BE2C (cell line): ENCODE measurements at regions not wholly inside any gene's neighbourhood (a gene's known extent, or its start where the extent isn't known, plus 50 kb on each side); places are given as distances from the start of the nearest gene placed in this dataset.
"Not testable (repeated sequence)": the region's sequence is repeated elsewhere in the genome, so short reads cannot be mapped to it uniquely, and the experiment has no call there.

ENCODE experiments used
- DNase-seq: peaks from one replicate; pipeline ENCODE4 v3.0.0-alpha.2; 2020
- H3K27me3 ChIP-seq: fragments of 250-450 bp; sonication (Bioruptor Pico); 2 replicates; pipeline ENCODE4 v1.5.1; 2020; ENCODE audit warnings: mild to moderate bottlenecking
- H3K36me3 ChIP-seq: fragments of 250-450 bp; sonication (Bioruptor Pico); 2 replicates; pipeline ENCODE4 v1.5.1; 2020; ENCODE audit warnings: mild to moderate bottlenecking
- H3K4me1 ChIP-seq: fragments of 250-450 bp; sonication (Bioruptor Pico); 2 replicates; pipeline ENCODE4 v1.5.1; 2020
- H3K4me3 ChIP-seq: 2 replicates; pipeline ENCODE4 v1.5.1; 2011; ENCODE audit warnings: low read depth, low read length
- H3K9me3 ChIP-seq: fragments of 250-450 bp; sonication (Bioruptor Pico); 2 replicates; pipeline ENCODE4 v1.5.1; 2020
- TF ChIP-seq, protein P1 (sequence below): IDR thresholded peaks from 2 replicates; pipeline ENCODE4 v1.5.1; 2012; ENCODE audit warnings: mild to moderate bottlenecking, low read depth, low read length

DNA sequence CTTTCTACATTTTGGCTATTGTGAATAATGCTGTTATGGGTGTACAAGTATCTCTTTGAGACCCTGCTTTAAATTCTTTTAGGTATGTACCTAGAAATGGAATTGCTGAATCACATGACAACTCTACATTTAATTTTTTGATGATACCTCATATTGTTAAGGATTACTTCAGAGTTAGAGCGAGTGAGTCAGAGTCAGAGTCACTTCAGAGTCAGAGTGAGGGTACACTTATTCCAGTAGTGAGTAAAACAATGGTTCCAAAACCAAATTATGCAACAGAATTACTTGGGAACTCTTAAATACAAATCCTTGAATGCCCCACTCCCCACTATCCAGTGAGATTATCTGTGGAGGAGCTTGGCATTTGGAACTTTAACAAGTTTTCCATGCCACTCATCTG lies 50.3 kb upstream of the SNRK start:
- Histone ChIP-seq H3K4me3 (no peak overlapping the region), H3K9me3 (no peaks in the 10 kb centered on the region), H3K27me3 (no peaks in the 10 kb centered on the region), H3K36me3 (no peaks in the 10 kb centered on the region), H3K4me1 (no peaks in the 10 kb centered on the region)
- TF ChIP-seq, protein P1, sequence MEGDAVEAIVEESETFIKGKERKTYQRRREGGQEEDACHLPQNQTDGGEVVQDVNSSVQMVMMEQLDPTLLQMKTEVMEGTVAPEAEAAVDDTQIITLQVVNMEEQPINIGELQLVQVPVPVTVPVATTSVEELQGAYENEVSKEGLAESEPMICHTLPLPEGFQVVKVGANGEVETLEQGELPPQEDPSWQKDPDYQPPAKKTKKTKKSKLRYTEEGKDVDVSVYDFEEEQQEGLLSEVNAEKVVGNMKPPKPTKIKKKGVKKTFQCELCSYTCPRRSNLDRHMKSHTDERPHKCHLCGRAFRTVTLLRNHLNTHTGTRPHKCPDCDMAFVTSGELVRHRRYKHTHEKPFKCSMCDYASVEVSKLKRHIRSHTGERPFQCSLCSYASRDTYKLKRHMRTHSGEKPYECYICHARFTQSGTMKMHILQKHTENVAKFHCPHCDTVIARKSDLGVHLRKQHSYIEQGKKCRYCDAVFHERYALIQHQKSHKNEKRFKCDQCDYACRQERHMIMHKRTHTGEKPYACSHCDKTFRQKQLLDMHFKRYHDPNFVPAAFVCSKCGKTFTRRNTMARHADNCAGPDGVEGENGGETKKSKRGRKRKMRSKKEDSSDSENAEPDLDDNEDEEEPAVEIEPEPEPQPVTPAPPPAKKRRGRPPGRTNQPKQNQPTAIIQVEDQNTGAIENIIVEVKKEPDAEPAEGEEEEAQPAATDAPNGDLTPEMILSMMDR, result no peak
- no peak for DNase-seq

GRCh38 chr3:43233062-43233461 lies 53.3 kb upstream of the SNRK start:
- TF ChIP-seq, protein P1, result no peak
- Histone ChIP-seq H3K4me3 (no peak overlapping the region), H3K9me3 (no peaks in the 10 kb centered on the region), H3K36me3 (no peaks in the 10 kb centered on the region), H3K27me3 (no peaks in the 10 kb centered on the region), H3K4me1 (no peaks in the 10 kb centered on the region)
- no peak for DNase-seq

- no peak for DNase-seq
- Histone ChIP-seq H3K4me3 (no peak overlapping the region), H3K27me3 (no peaks in the 10 kb centered on the region), H3K9me3 (no peaks in the 10 kb centered on the region), H3K4me1 (no peaks in the 10 kb centered on the region), H3K36me3 (no peaks in the 10 kb centered on the region)
- TF ChIP-seq, protein P1, result no peak
These were observed 54.9 kb upstream of the SNRK start for GRCh38 chr3:43231276-43232000.

- DNase-seq, H3K27me3 ChIP-seq, H3K36me3 ChIP-seq, H3K4me3 ChIP-seq, H3K4me1 ChIP-seq, H3K9me3 ChIP-seq: not testable (repeated sequence)
These were observed 56.5 kb upstream of the SNRK start for GRCh38 chr3:43229865-43230264.

DNA sequence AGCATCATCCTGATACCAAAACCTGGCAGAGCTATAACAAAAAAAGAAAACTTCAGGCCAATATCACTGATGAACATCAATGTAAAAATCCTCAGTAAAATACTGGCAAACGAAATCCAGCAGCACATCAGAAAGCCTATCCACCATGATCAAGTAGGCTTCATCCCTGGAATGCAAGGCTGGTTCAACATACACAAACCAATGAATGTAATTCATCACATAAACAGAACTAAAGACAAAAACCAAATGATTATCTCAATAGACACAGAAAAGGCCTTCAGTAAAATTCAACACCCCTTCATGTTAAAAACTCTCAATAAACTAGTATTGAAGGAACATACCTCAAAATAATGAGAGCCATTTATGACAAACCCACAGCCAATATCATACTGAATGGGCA lies 58.7 kb upstream of the SNRK start:
- not testable (repeated sequence) for H3K27me3 ChIP-seq, DNase-seq, H3K4me1 ChIP-seq, H3K36me3 ChIP-seq, H3K4me3 ChIP-seq, H3K9me3 ChIP-seq

- no peak for DNase-seq
- no peak overlapping the region for H3K4me3 ChIP-seq
- H3K4me1 ChIP-seq, result no peaks in the 10 kb centered on the region
- no peaks in the 10 kb centered on the region for H3K36me3 ChIP-seq
- TF ChIP-seq, protein P1, result no peak
- H3K9me3 ChIP-seq, result no peaks in the 10 kb centered on the region
- H3K27me3 ChIP-seq, result no peaks in the 10 kb centered on the region
These were observed 61.8 kb upstream of the SNRK start for GRCh38 chr3:43224405-43225073.

- DNase-seq, result no peak
- H3K4me1 ChIP-seq, result no peaks in the 10 kb centered on the region
- H3K27me3 ChIP-seq, result no peaks in the 10 kb centered on the region
- no peak overlapping the region for H3K4me3 ChIP-seq
- H3K9me3 ChIP-seq, result no peaks in the 10 kb centered on the region
- TF ChIP-seq, protein P1, result no peak
- H3K36me3 ChIP-seq, result no peaks in the 10 kb centered on the region
These were observed 62.5 kb upstream of the SNRK start for GRCh38 chr3:43223670-43224364.
